Neural progenitor cell (in vitro differentiated cells): ENCODE measurements at regions not wholly inside any gene's neighbourhood (a gene's known extent, or its start where the extent isn't known, plus 50 kb on each side); places are given as distances from the start of the nearest gene placed in this dataset.

Experiments used
- DNase-seq: peaks from one replicate; pipeline ENCODE4 v3.0.0-alpha.2; 2016; ENCODE audit warnings: low spot score
- H2AFZ ChIP-seq: fragments of 200-600 bp; sonication (generic); replicated peaks from 2 replicates; pipeline ENCODE4 v1.6.1; 2016; ENCODE audit warnings: antibody characterized with exemption
- H3F3A ChIP-seq: fragments of 200-600 bp; sonication (generic); 2 replicates; pipeline ENCODE4 v1.6.1; 2016; ENCODE audit warnings: antibody characterized with exemption, low read depth
- H3K27ac ChIP-seq: fragments of 200-600 bp; sonication (generic); 2 replicates; pipeline ENCODE4 v1.5.1; 2016; ENCODE audit warnings: mild to moderate bottlenecking
- H3K27me3 ChIP-seq: fragments of 200-600 bp; sonication (generic); 2 replicates; pipeline ENCODE4 v1.6.1; 2016; ENCODE audit warnings: mild to moderate bottlenecking, moderate library complexity
- H3K36me3 ChIP-seq: fragments of 200-600 bp; sonication (generic); 2 replicates; pipeline ENCODE4 v1.5.1; 2016
- H3K4me1 ChIP-seq: fragments of 200-600 bp; sonication (generic); 2 replicates; pipeline ENCODE4 v1.6.1; 2016; ENCODE audit warnings: mixed run types
- H3K4me2 ChIP-seq: fragments of 200-600 bp; sonication (generic); 2 replicates; pipeline ENCODE4 v1.6.1; 2016
- H3K4me3 ChIP-seq: fragments of 200-600 bp; sonication (generic); 2 replicates; pipeline ENCODE4 v1.5.1; 2016
- H3K79me2 ChIP-seq: fragments of 200-600 bp; sonication (generic); 2 replicates; pipeline ENCODE4 v1.6.1; 2016; ENCODE audit warnings: low read depth
- H3K9ac ChIP-seq: fragments of 200-600 bp; sonication (generic); 2 replicates; pipeline ENCODE4 v1.6.1; 2016
- H3K9me3 ChIP-seq: fragments of 200-600 bp; sonication (generic); 2 replicates; pipeline ENCODE4 v1.5.1; 2016; ENCODE audit warnings: low read depth
- H4K20me1 ChIP-seq: fragments of 200-600 bp; sonication (generic); 2 replicates; pipeline ENCODE4 v1.6.1; 2016; ENCODE audit warnings: low read depth
- H3K27ac Mint-ChIP-seq: 3 replicates; pipeline ENCODE4 v1.8.0; 2021; ENCODE audit warnings: mixed read lengths
- H3K27me3 Mint-ChIP-seq: 2 replicates; pipeline ENCODE4 v1.8.0; 2022; ENCODE audit warnings: low read depth, mild to moderate bottlenecking, inconsistent platforms, moderate library complexity, mixed read lengths; ENCODE audit not compliant: insufficient read depth
- H3K36me3 Mint-ChIP-seq: 3 replicates; pipeline ENCODE4 v1.8.0; 2021; ENCODE audit warnings: mixed read lengths
- H3K4me1 Mint-ChIP-seq: 3 replicates; pipeline ENCODE4 v1.8.0; 2021; ENCODE audit warnings: mixed read lengths
- H3K4me3 Mint-ChIP-seq: 3 replicates; pipeline ENCODE4 v1.8.0; 2021; ENCODE audit warnings: mild to moderate bottlenecking, moderate library complexity, mixed read lengths
- H3K9me3 Mint-ChIP-seq: 3 replicates; pipeline ENCODE4 v1.8.0; 2020; ENCODE audit warnings: mixed read lengths
- EZH2 ChIP-seq: fragments of 200-600 bp; sonication (generic); IDR thresholded peaks from 2 replicates; pipeline ENCODE4 v1.6.1; 2017; ENCODE audit warnings: antibody characterized with exemption, mild to moderate bottlenecking, moderate library complexity
- EZH2phosphoT487 ChIP-seq: fragments of 200-600 bp; sonication (generic); IDR thresholded peaks from 2 replicates; pipeline ENCODE4 v1.6.1; 2017; ENCODE audit warnings: antibody characterized with exemption
- TF ChIP-seq, protein P1 (sequence below): fragments of 200-600 bp; sonication (generic); IDR thresholded peaks from 2 replicates; pipeline ENCODE4 v1.5.1; 2017; ENCODE audit warnings: antibody characterized with exemption, mild to moderate bottlenecking

DNA sequence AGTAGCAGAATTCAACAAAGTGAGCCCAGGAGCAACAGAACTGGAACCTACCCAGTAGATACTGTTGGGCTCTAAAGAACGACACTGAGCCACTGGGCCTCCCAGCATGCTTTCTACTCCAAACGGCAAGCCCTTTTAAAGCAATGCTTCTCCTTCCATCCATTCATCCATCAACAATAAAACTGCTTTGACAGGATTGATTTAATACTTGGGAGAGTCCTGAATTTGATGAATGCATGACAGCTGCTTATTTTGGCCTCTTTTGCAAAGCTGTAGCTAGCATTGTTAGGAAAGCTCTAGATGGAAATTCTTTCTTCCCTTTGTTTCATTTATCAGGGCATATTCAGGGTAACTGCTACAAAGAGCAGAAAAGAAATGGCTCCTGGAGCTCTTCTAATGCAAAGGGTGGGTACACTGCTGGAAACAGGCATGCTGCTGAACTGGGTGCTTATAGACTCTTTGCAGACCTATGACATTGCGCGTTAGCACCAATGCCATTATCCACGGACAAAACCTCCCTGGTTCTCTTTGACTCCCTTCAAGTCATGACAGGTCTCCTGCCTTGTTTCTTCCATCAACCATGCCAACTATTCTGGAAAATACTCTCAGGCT is 138.4 kb upstream of the HNRNPA3 start:
- Histone ChIP-seq H4K20me1 (no peaks in the 10 kb centered on the region), H3K27me3 (no peaks in the 10 kb centered on the region), H3K4me2 (no peak overlapping the region), H3K9ac (no peak overlapping the region), H3F3A (no peaks in the 10 kb centered on the region), H3K79me2 (no peaks in the 10 kb centered on the region), H3K36me3 (no peaks in the 10 kb centered on the region), H3K4me1 (peaks cover 6% of the 10 kb centered on the region), H3K27ac (no peak overlapping the region), H2AFZ (peak overlapping the region; percentile 70), H3K4me3 (no peak overlapping the region), H3K9me3 (no peaks in the 10 kb centered on the region)
- no peak overlapping the region for H3K27ac Mint-ChIP-seq
- no peak for DNase-seq
- TF ChIP-seq EZH2 = no peak
- TF ChIP-seq, protein P1, sequence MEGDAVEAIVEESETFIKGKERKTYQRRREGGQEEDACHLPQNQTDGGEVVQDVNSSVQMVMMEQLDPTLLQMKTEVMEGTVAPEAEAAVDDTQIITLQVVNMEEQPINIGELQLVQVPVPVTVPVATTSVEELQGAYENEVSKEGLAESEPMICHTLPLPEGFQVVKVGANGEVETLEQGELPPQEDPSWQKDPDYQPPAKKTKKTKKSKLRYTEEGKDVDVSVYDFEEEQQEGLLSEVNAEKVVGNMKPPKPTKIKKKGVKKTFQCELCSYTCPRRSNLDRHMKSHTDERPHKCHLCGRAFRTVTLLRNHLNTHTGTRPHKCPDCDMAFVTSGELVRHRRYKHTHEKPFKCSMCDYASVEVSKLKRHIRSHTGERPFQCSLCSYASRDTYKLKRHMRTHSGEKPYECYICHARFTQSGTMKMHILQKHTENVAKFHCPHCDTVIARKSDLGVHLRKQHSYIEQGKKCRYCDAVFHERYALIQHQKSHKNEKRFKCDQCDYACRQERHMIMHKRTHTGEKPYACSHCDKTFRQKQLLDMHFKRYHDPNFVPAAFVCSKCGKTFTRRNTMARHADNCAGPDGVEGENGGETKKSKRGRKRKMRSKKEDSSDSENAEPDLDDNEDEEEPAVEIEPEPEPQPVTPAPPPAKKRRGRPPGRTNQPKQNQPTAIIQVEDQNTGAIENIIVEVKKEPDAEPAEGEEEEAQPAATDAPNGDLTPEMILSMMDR = no peak
- no peaks in the 10 kb centered on the region for H3K9me3 Mint-ChIP-seq
- no peaks in the 10 kb centered on the region for H3K36me3 Mint-ChIP-seq
- no peaks in the 10 kb centered on the region for H3K27me3 Mint-ChIP-seq
- H3K4me1 Mint-ChIP-seq = peaks cover 3% of the 10 kb centered on the region
- H3K4me3 Mint-ChIP-seq = no peak overlapping the region

DNA sequence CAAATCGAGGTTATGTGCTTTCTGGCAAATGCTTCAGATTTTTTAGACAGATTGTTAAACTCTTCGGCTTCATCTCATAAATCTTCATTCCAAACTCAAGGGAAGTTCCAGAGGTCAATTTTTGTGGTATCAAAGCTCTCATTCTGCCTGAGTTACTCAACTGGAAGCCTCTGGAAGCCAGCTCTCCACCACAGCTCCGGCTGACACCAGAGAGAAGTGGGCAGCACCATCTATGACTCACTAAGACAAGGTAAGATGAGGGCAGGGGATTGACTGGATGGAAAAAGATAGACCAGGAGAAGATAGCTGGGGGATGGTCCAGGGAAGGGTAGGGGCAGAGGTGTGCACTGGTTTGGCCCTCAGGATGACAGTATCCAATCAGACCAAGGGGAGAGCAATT is 137.3 kb upstream of the HNRNPA3 start:
- TF ChIP-seq EZH2 (no peak), EZH2phosphoT487 (no peak)
- TF ChIP-seq, protein P1 = no peak
- H3K4me3 ChIP-seq = no peak overlapping the region
- no peaks in the 10 kb centered on the region for H3K9me3 Mint-ChIP-seq
- H3K4me3 Mint-ChIP-seq = no peak overlapping the region
- no peaks in the 10 kb centered on the region for H3K79me2 ChIP-seq
- H3K36me3 Mint-ChIP-seq = no peaks in the 10 kb centered on the region
- peaks cover 3% of the 10 kb centered on the region for H3K4me1 Mint-ChIP-seq
- H3K9ac ChIP-seq = no peak overlapping the region
- no peaks in the 10 kb centered on the region for H3K27me3 Mint-ChIP-seq
- H3K36me3 ChIP-seq = no peaks in the 10 kb centered on the region
- H3K4me2 ChIP-seq = no peak overlapping the region
- no peak overlapping the region for H3K27ac Mint-ChIP-seq
- H3K9me3 ChIP-seq = no peaks in the 10 kb centered on the region
- H3K4me1 ChIP-seq = peaks cover 6% of the 10 kb centered on the region
- no peaks in the 10 kb centered on the region for H3F3A ChIP-seq
- no peak for DNase-seq
- H4K20me1 ChIP-seq = no peaks in the 10 kb centered on the region
- H3K27ac ChIP-seq = no peak overlapping the region
- no peaks in the 10 kb centered on the region for H3K27me3 ChIP-seq
- no peak overlapping the region for H2AFZ ChIP-seq

DNA sequence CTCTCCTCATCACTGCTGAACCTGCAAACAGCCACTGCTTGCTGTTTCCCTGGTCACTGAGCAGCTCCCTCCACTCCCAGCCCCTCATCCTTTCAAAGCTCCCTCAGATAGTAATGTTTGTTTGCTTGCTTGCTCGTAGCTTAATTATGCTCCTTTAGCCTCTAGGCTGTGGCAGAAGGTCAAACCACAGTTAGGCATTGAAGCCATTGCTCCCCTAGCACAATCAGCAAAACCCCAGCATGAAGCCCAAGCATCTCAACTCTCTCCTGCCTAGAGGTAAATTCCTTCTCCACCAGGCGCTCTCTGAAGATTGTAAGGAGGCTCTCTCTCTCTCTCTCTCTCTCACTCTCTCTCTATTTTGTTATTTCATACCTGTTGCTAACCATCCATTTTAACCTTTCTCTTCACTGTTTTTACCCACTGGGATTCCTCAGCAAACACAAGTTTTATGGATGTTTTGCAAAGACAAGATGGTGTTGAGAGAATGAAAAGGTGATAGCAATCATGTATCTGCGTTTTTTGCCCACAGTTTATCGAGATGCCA is 135.9 kb upstream of the HNRNPA3 start:
- Mint-ChIP-seq H3K36me3 (no peaks in the 10 kb centered on the region), H3K4me1 (peaks cover 3% of the 10 kb centered on the region), H3K4me3 (no peak overlapping the region), H3K9me3 (no peaks in the 10 kb centered on the region), H3K27me3 (no peaks in the 10 kb centered on the region), H3K27ac (peak overlapping the region; percentile 20)
- Histone ChIP-seq H3F3A (no peaks in the 10 kb centered on the region), H3K79me2 (no peaks in the 10 kb centered on the region), H2AFZ (peak overlapping the region; percentile 53), H3K4me2 (no peak overlapping the region), H3K9me3 (no peaks in the 10 kb centered on the region), H3K36me3 (no peaks in the 10 kb centered on the region), H3K27ac (no peak overlapping the region), H3K4me1 (peaks cover 6% of the 10 kb centered on the region), H3K4me3 (no peak overlapping the region), H3K9ac (no peak overlapping the region), H3K27me3 (no peaks in the 10 kb centered on the region), H4K20me1 (no peaks in the 10 kb centered on the region)
- TF ChIP-seq EZH2phosphoT487 (no peak), EZH2 (no peak)
- TF ChIP-seq, protein P1 = no peak
- DNase-seq = peak; percentile 8
